ENCODE measurements at regions not wholly inside any gene's neighbourhood (a gene's known extent, or its start where the extent isn't known, plus 50 kb on each side); places are given as distances from the start of the nearest gene placed in this dataset.
"Not testable (repeated sequence)": the region's sequence is repeated elsewhere in the genome, so short reads cannot be mapped to it uniquely, and the experiment has no call there.

GRCh38 chr6:169976301-169977081, 225.1 kb downstream of the ERMARD start:
- no peaks in the 10 kb centered on the region for H3K36me3 ChIP-seq (ENCODE audit: low read depth, missing control alignments)
- TF ChIP-seq POLR2A (IDR thresholded peaks at IDR 0.05): no peak
- TF ChIP-seq, protein P1, sequence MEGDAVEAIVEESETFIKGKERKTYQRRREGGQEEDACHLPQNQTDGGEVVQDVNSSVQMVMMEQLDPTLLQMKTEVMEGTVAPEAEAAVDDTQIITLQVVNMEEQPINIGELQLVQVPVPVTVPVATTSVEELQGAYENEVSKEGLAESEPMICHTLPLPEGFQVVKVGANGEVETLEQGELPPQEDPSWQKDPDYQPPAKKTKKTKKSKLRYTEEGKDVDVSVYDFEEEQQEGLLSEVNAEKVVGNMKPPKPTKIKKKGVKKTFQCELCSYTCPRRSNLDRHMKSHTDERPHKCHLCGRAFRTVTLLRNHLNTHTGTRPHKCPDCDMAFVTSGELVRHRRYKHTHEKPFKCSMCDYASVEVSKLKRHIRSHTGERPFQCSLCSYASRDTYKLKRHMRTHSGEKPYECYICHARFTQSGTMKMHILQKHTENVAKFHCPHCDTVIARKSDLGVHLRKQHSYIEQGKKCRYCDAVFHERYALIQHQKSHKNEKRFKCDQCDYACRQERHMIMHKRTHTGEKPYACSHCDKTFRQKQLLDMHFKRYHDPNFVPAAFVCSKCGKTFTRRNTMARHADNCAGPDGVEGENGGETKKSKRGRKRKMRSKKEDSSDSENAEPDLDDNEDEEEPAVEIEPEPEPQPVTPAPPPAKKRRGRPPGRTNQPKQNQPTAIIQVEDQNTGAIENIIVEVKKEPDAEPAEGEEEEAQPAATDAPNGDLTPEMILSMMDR (IDR thresholded peaks at IDR 0.05): no peak
- H3K4me1 ChIP-seq: no peaks in the 10 kb centered on the region
- DNase-seq: no peak
- H3K9me3 ChIP-seq: no peaks in the 10 kb centered on the region
- H3K27me3 ChIP-seq: no peaks in the 10 kb centered on the region
- WGBS, 2 donors: 86 to 90% methylated on average over 20 to 31 of the region's 31 CpGs
- intact Hi-C loops (cut with DNase I; ENCODE audit: low total_unique reads): no loop called here
- H3K27ac ChIP-seq: no peak overlapping the region
- H3K4me3 ChIP-seq: no peak overlapping the region

- Histone ChIP-seq H3K9me3 (no peaks in the 10 kb centered on the region), H3K27me3 (no peaks in the 10 kb centered on the region), H3K4me1 (no peaks in the 10 kb centered on the region), H3K4me3 (no peak overlapping the region), H3K27ac (no peak overlapping the region), H3K36me3 (ENCODE audit: low read depth, missing control alignments) (no peaks in the 10 kb centered on the region)
- 86 to 95% methylated on average over 10 of the region's 10 CpGs for WGBS, 2 donors
- intact Hi-C loops (cut with DNase I; ENCODE audit: low total_unique reads): no loop called here
- TF ChIP-seq, protein P1 (IDR thresholded peaks at IDR 0.05): no peak
- no peak for TF ChIP-seq POLR2A (IDR thresholded peaks at IDR 0.05)
- no peak for DNase-seq
Observed at GRCh38 chr6:169975701-169976100, 224.3 kb downstream of the ERMARD start.

DNA sequence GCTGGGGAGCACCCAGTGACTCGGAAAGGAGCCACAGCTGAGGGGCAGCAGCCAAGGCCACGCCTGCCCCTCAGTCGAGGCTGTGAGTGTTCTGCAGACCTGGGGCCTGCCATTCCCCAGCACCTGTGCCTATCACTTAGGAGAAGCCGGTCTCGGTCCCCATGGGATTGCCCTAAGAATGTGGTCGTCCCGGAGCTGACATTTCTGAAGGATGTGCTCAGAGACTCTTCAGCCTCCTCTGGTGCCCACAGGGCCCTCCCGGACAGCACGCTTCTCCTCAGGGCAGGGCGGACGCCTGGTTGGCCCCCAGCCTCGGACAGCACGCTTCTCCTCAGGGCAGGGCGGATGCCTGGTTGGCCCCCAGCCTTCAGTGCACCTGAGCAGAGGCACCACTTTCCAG, 223.9 kb downstream of the ERMARD start:
- intact Hi-C loops (cut with DNase I; ENCODE audit: low total_unique reads): no loop called here
- Histone ChIP-seq H3K27ac (no peak overlapping the region), H3K4me3 (no peak overlapping the region), H3K27me3 (no peaks in the 10 kb centered on the region), H3K36me3 (ENCODE audit: low read depth, missing control alignments) (no peaks in the 10 kb centered on the region), H3K4me1 (no peaks in the 10 kb centered on the region), H3K9me3 (no peaks in the 10 kb centered on the region)
- no peak for TF ChIP-seq POLR2A (IDR thresholded peaks at IDR 0.05)
- TF ChIP-seq, protein P1 (IDR thresholded peaks at IDR 0.05): no peak
- no peak for DNase-seq
- 94 to 95% methylated on average over 12 to 14 of the region's 14 CpGs for WGBS, 2 donors

GRCh38 chr6:169974663-169975062, 223.2 kb downstream of the ERMARD start:
- Histone ChIP-seq H3K4me1 (no peaks in the 10 kb centered on the region), H3K9me3 (no peaks in the 10 kb centered on the region), H3K27ac (no peak overlapping the region), H3K4me3 (no peak overlapping the region), H3K36me3 (ENCODE audit: low read depth, missing control alignments) (no peaks in the 10 kb centered on the region), H3K27me3 (no peaks in the 10 kb centered on the region)
- 91 to 92% methylated on average over 8 of the region's 8 CpGs for WGBS, 2 donors
- no peak for TF ChIP-seq POLR2A (IDR thresholded peaks at IDR 0.05)
- TF ChIP-seq, protein P1 (IDR thresholded peaks at IDR 0.05): no peak
- intact Hi-C loops (cut with DNase I; ENCODE audit: low total_unique reads): no loop called here
- DNase-seq: no peak

GRCh38 chr6:169973588-169974467, 222.4 kb downstream of the ERMARD start:
- H3K4me3 ChIP-seq; H3K27ac ChIP-seq; intact Hi-C loops (cut with DNase I; ENCODE audit: low total_unique reads); H3K36me3 ChIP-seq (ENCODE audit: low read depth, missing control alignments); H3K27me3 ChIP-seq; H3K9me3 ChIP-seq; H3K4me1 ChIP-seq: not testable (repeated sequence)
- DNase-seq: peak; percentile 13
- 84 to 88% methylated on average over 21 of the region's 21 CpGs for WGBS, 2 donors

Measured in testis (tissue), 2 donors.